OCI-LY1 (cell line): ENCODE measurements at regions not wholly inside any gene's neighbourhood (a gene's known extent, or its start where the extent isn't known, plus 50 kb on each side); places are given as distances from the start of the nearest gene placed in this dataset.

Source experiments
- H2AFZ ChIP-seq: fragments of 200-600 bp; sonication (generic), shearing (Covaris generic); 2 replicates; pipeline ENCODE4 v1.6.0; 2014; ENCODE audit warnings: antibody characterized with exemption, mild to moderate bottlenecking, low read length
- H3F3A ChIP-seq: fragments of 200-600 bp; sonication (generic), shearing (Covaris generic); 2 replicates; pipeline ENCODE4 v1.6.0; 2014; ENCODE audit warnings: mild to moderate bottlenecking, antibody characterized with exemption, low read length, moderate library complexity; ENCODE audit not compliant: insufficient read depth
- H3K27ac ChIP-seq: fragments of 200-600 bp; sonication (generic); 2 replicates; pipeline ENCODE4 v1.5.1; 2014; ENCODE audit warnings: low read length, mixed run types, mild to moderate bottlenecking, low read depth; ENCODE audit not compliant: poor library complexity, severe bottlenecking
- H3K27me3 ChIP-seq: fragments of 200-600 bp; sonication (generic); 2 replicates; pipeline ENCODE4 v1.6.0; 2014; ENCODE audit warnings: antibody characterized with exemption, mild to moderate bottlenecking, low read length, moderate library complexity; ENCODE audit not compliant: insufficient read depth
- H3K36me3 ChIP-seq: fragments of 200-600 bp; sonication (generic); 2 replicates; pipeline ENCODE4 v1.6.1; 2014; ENCODE audit warnings: mild to moderate bottlenecking, antibody characterized with exemption, low read length, moderate library complexity, mixed read lengths; ENCODE audit not compliant: insufficient read depth
- H3K4me1 ChIP-seq: fragments of 200-600 bp; sonication (generic); 2 replicates; pipeline ENCODE4 v1.5.1; 2014; ENCODE audit warnings: mild to moderate bottlenecking, low read length, moderate library complexity; ENCODE audit not compliant: insufficient read depth, severe bottlenecking
- H3K4me2 ChIP-seq: fragments of 200-600 bp; sonication (generic), shearing (Covaris generic); 2 replicates; pipeline ENCODE4 v1.6.1; 2014; ENCODE audit warnings: low read length
- H3K4me3 ChIP-seq: fragments of 200-600 bp; sonication (generic); 2 replicates; pipeline ENCODE4 v1.5.1; 2014; ENCODE audit warnings: low read length, low read depth, mild to moderate bottlenecking, mixed read lengths; ENCODE audit not compliant: poor library complexity, severe bottlenecking
- H3K79me2 ChIP-seq: fragments of 200-600 bp; shearing (Covaris generic); 2 replicates; pipeline ENCODE4 v1.6.1; 2016; ENCODE audit warnings: mixed run types, low read length, mixed read lengths; ENCODE audit not compliant: insufficient read depth
- H3K9ac ChIP-seq: fragments of 200-600 bp; sonication (generic), shearing (Covaris generic); 2 replicates; pipeline ENCODE4 v1.6.1; 2014; ENCODE audit warnings: mild to moderate bottlenecking, low read length, mixed read lengths
- H3K9me2 ChIP-seq: fragments of 200-600 bp; sonication (generic), shearing (Covaris generic); 2 replicates; pipeline ENCODE4 v1.6.1; 2014; ENCODE audit warnings: low read depth, mild to moderate bottlenecking, low read length, mixed read lengths
- H3K9me3 ChIP-seq: fragments of 200-600 bp; shearing (Covaris generic); 2 replicates; pipeline ENCODE4 v1.6.1; 2014; ENCODE audit warnings: low read length, mixed read lengths
- H4K20me1 ChIP-seq: fragments of 200-600 bp; sonication (generic), shearing (Covaris generic); 2 replicates; pipeline ENCODE4 v1.6.0; 2016; ENCODE audit warnings: mild to moderate bottlenecking, low read length; ENCODE audit not compliant: insufficient read depth
- EZH2 ChIP-seq: fragments of 200-600 bp; sonication (generic), shearing (Covaris generic); IDR thresholded peaks from 2 replicates; pipeline ENCODE4 v1.8.0; 2017; ENCODE audit warnings: borderline replicate concordance, mixed run types, mild to moderate bottlenecking, antibody characterized with exemption, low read length, moderate library complexity, mixed read lengths
- TF ChIP-seq, protein P1 (sequence below): fragments of 200-600 bp; sonication (generic), shearing (Covaris generic); IDR thresholded peaks from 2 replicates; pipeline ENCODE4 v1.5.1; 2017; ENCODE audit warnings: mild to moderate bottlenecking, antibody characterized with exemption, low read length, moderate library complexity, mixed read lengths

DNA sequence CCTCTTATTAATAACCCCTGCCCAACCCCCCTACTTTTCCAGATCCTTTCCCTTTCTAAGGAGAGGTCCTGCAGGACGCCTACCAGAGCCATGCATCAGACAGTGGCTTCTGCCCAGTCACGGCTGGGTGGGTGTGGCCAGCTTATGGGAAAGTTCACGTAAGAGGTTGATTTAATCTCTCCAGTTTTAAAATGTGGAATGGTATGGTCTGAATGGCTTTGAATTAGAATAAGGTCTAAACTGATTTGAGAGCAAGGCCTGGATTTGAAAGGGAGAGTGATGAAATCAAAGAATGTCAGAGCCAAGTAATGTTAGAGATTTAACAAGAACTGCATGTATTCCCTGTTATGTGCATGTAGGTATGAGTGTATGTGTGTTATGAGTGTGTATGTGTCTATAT is 275.7 kb downstream of the PAX1 start:
- no peak for TF ChIP-seq EZH2
- Histone ChIP-seq H4K20me1 (no peaks in the 10 kb centered on the region), H3K36me3 (no peaks in the 10 kb centered on the region), H3K9me3 (no peaks in the 10 kb centered on the region), H3K79me2 (no peaks in the 10 kb centered on the region), H2AFZ (no peak overlapping the region), H3F3A (no peaks in the 10 kb centered on the region), H3K4me2 (no peak overlapping the region), H3K27ac (no peak overlapping the region), H3K4me3 (no peak overlapping the region), H3K27me3 (no peaks in the 10 kb centered on the region), H3K9ac (no peak overlapping the region), H3K9me2 (no peaks in the 10 kb centered on the region), H3K4me1 (no peaks in the 10 kb centered on the region)

- Histone ChIP-seq H3K27ac (no peak overlapping the region), H3K4me3 (no peak overlapping the region), H3K9ac (no peak overlapping the region), H4K20me1 (no peaks in the 10 kb centered on the region), H3K9me2 (no peaks in the 10 kb centered on the region), H3K4me2 (no peak overlapping the region), H3F3A (no peaks in the 10 kb centered on the region), H3K4me1 (no peaks in the 10 kb centered on the region), H3K79me2 (no peaks in the 10 kb centered on the region), H3K9me3 (no peaks in the 10 kb centered on the region), H2AFZ (no peak overlapping the region), H3K36me3 (no peaks in the 10 kb centered on the region), H3K27me3 (no peaks in the 10 kb centered on the region)
- TF ChIP-seq, protein P1, sequence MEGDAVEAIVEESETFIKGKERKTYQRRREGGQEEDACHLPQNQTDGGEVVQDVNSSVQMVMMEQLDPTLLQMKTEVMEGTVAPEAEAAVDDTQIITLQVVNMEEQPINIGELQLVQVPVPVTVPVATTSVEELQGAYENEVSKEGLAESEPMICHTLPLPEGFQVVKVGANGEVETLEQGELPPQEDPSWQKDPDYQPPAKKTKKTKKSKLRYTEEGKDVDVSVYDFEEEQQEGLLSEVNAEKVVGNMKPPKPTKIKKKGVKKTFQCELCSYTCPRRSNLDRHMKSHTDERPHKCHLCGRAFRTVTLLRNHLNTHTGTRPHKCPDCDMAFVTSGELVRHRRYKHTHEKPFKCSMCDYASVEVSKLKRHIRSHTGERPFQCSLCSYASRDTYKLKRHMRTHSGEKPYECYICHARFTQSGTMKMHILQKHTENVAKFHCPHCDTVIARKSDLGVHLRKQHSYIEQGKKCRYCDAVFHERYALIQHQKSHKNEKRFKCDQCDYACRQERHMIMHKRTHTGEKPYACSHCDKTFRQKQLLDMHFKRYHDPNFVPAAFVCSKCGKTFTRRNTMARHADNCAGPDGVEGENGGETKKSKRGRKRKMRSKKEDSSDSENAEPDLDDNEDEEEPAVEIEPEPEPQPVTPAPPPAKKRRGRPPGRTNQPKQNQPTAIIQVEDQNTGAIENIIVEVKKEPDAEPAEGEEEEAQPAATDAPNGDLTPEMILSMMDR, result no peak
- TF ChIP-seq EZH2, result no peak
Measured at GRCh38 chr20:21971436-21971835, 266.0 kb downstream of the PAX1 start.

GRCh38 chr20:21968486-21968885 is 263.0 kb downstream of the PAX1 start:
- no peak overlapping the region for H3K27ac ChIP-seq
- H4K20me1 ChIP-seq, result no peaks in the 10 kb centered on the region
- no peaks in the 10 kb centered on the region for H3K79me2 ChIP-seq
- H3K9me3 ChIP-seq, result no peaks in the 10 kb centered on the region
- TF ChIP-seq, protein P1, result no peak
- H3K36me3 ChIP-seq, result no peaks in the 10 kb centered on the region
- no peaks in the 10 kb centered on the region for H3K4me1 ChIP-seq
- no peak overlapping the region for H2AFZ ChIP-seq
- H3K9ac ChIP-seq, result no peak overlapping the region
- H3K27me3 ChIP-seq, result no peaks in the 10 kb centered on the region
- H3K4me3 ChIP-seq, result no peak overlapping the region
- no peaks in the 10 kb centered on the region for H3K9me2 ChIP-seq
- no peaks in the 10 kb centered on the region for H3F3A ChIP-seq
- no peak overlapping the region for H3K4me2 ChIP-seq

GRCh38 chr20:21967481-21967880 is 262.0 kb downstream of the PAX1 start:
- H3K9me3 ChIP-seq, result no peaks in the 10 kb centered on the region
- no peak overlapping the region for H3K9ac ChIP-seq
- no peaks in the 10 kb centered on the region for H3K4me1 ChIP-seq
- H3K36me3 ChIP-seq, result no peaks in the 10 kb centered on the region
- H3K27me3 ChIP-seq, result no peaks in the 10 kb centered on the region
- no peak overlapping the region for H3K4me3 ChIP-seq
- H2AFZ ChIP-seq, result no peak overlapping the region
- TF ChIP-seq, protein P1, result no peak
- no peak for TF ChIP-seq EZH2
- H3K9me2 ChIP-seq, result no peaks in the 10 kb centered on the region
- no peaks in the 10 kb centered on the region for H3F3A ChIP-seq
- no peak overlapping the region for H3K4me2 ChIP-seq
- no peaks in the 10 kb centered on the region for H3K79me2 ChIP-seq
- no peaks in the 10 kb centered on the region for H4K20me1 ChIP-seq
- H3K27ac ChIP-seq, result no peak overlapping the region
